IMR-90 (cell line): ENCODE measurements at regions not wholly inside any gene's neighbourhood (a gene's known extent, or its start where the extent isn't known, plus 50 kb on each side); places are given as distances from the start of the nearest gene placed in this dataset.

Experiments used
- ATAC-seq: fragments of 200-7000 bp; cut with Tn5 transposase; 2 replicates; pipeline ENCODE4 v1.9.1; 2020; ENCODE audit warnings: low read depth, mild to moderate bottlenecking, moderate library complexity
- BruUV-seq: library from RNA; stranded (reverse); fragments of 400-500 nt; replicated peaks from 2 replicates; lab custom pipeline; 2021; lab: Mats Ljungman, UMichigan
- CTCF ChIA-PET: fragments of 300-600 bp; formaldehyde crosslinking; extraction: SDS; loops from one replicate; lab custom pipeline; 2021; ENCODE audit warnings: antibody characterized with exemption; lab: Yijun Ruan, JAX
- POLR2A ChIA-PET: fragments of 300-600 bp; sonication (Branson Sonifier 250); formaldehyde crosslinking; loops from one replicate; lab custom pipeline; 2022; ENCODE audit warnings: antibody characterized with exemption; ENCODE audit not compliant: unreplicated experiment; lab: Charles Lee
- DNase-seq: peaks from one replicate; pipeline ENCODE4 v3.0.0; 2013
- H2AFZ ChIP-seq: replicated peaks from 2 replicates; pipeline ENCODE3; 2013; ENCODE audit warnings: low read length, mild to moderate bottlenecking; ENCODE audit not compliant: poor library complexity
- H2AK5ac ChIP-seq: 2 replicates; pipeline ENCODE4 v1.6.1; 2013; ENCODE audit warnings: low read depth, low read length, inconsistent platforms
- H2AK9ac ChIP-seq: replicated peaks from 2 replicates; pipeline ENCODE3; 2013; ENCODE audit warnings: mild to moderate bottlenecking, low read depth, low read length, moderate library complexity; ENCODE audit not compliant: poor library complexity
- H2BK120ac ChIP-seq: 2 replicates; pipeline ENCODE4 v1.6.1; 2013; ENCODE audit warnings: low read depth, low read length, inconsistent platforms
- H2BK15ac ChIP-seq: 3 replicates; pipeline ENCODE4 v1.6.1; 2013; ENCODE audit warnings: low read depth, low read length, inconsistent platforms
- H2BK20ac ChIP-seq: 2 replicates; pipeline ENCODE4 v1.6.1; 2013; ENCODE audit warnings: low read depth, mild to moderate bottlenecking, inconsistent platforms, low read length, moderate library complexity
- H2BK5ac ChIP-seq: 2 replicates; pipeline ENCODE4 v1.6.1; 2013; ENCODE audit warnings: mild to moderate bottlenecking, low read depth, low read length, inconsistent platforms; ENCODE audit not compliant: poor library complexity, severe bottlenecking
- H3K14ac ChIP-seq: replicated peaks from 2 replicates; pipeline ENCODE4 v1.6.1; 2013; ENCODE audit warnings: low read depth, low read length, inconsistent platforms
- H3K18ac ChIP-seq: 2 replicates; pipeline ENCODE4 v1.6.1; 2013; ENCODE audit warnings: low read depth, low read length, control low read depth
- H3K23ac ChIP-seq: 2 replicates; pipeline ENCODE4 v1.6.1; 2013; ENCODE audit warnings: low read depth, low read length, inconsistent platforms
- H3K27ac ChIP-seq: 2 replicates; pipeline ENCODE4 v1.5.1; 2013; ENCODE audit warnings: mild to moderate bottlenecking, control low read depth, low read length; ENCODE audit not compliant: insufficient read depth
- H3K27me3 ChIP-seq: 2 replicates; pipeline ENCODE4 v1.6.1; 2013; ENCODE audit warnings: low read length; ENCODE audit not compliant: control insufficient read depth, insufficient read depth
- H3K36me3 ChIP-seq: 2 replicates; pipeline ENCODE4 v1.6.1; 2013; ENCODE audit warnings: low read length, mixed read lengths; ENCODE audit not compliant: control insufficient read depth, insufficient read depth
- H3K4ac ChIP-seq: 2 replicates; pipeline ENCODE4 v1.6.1; 2013; ENCODE audit warnings: low read depth, low read length, inconsistent platforms
- H3K4me1 ChIP-seq: 2 replicates; pipeline ENCODE4 v1.6.1; 2013; ENCODE audit warnings: low read length, mixed read lengths; ENCODE audit not compliant: control insufficient read depth, insufficient read depth
- H3K4me2 ChIP-seq: 2 replicates; pipeline ENCODE4 v1.6.1; 2013; ENCODE audit warnings: low read depth, mild to moderate bottlenecking, control low read depth, low read length, moderate library complexity
- H3K4me3 ChIP-seq: 2 replicates; pipeline ENCODE4 v1.5.1; 2013; ENCODE audit warnings: low read depth, mild to moderate bottlenecking, control low read depth, low read length, moderate library complexity; ENCODE audit not compliant: insufficient read depth
- H3K56ac ChIP-seq: 2 replicates; pipeline ENCODE4 v1.6.1; 2013; ENCODE audit warnings: low read length, inconsistent platforms; ENCODE audit not compliant: insufficient read depth; ENCODE audit errors: extremely low read depth
- H3K79me1 ChIP-seq, 2 experiments: 2 replicates each; pipeline ENCODE4 v1.6.1; 2013; ENCODE audit warnings: low read length in 2 of 2, inconsistent platforms in 1 of 2, low read depth in 1 of 2
- H3K9ac ChIP-seq: 2 replicates; pipeline ENCODE4 v1.6.1; 2013; ENCODE audit warnings: low read depth, low read length, control low read depth
- H3K9me1 ChIP-seq: 2 replicates; pipeline ENCODE4 v1.6.1; 2013; ENCODE audit warnings: low read length, inconsistent platforms; ENCODE audit not compliant: insufficient read depth
- H3K9me3 ChIP-seq: 2 replicates; pipeline ENCODE4 v1.6.1; 2013; ENCODE audit warnings: low read length; ENCODE audit not compliant: control insufficient read depth, insufficient read depth
- H4K20me1 ChIP-seq: 2 replicates; pipeline ENCODE4 v1.6.1; 2013; ENCODE audit warnings: low read length, inconsistent platforms; ENCODE audit not compliant: insufficient read depth
- H4K5ac ChIP-seq: 2 replicates; pipeline ENCODE4 v1.6.1; 2013; ENCODE audit warnings: mild to moderate bottlenecking, low read depth, low read length, control low read depth
- H4K8ac ChIP-seq, 2 experiments: 2 replicates each; pipeline ENCODE4 v1.6.1; 2013; ENCODE audit warnings: low read depth in 2 of 2, low read length in 2 of 2, control low read depth in 1 of 2, inconsistent platforms in 1 of 2
- H4K91ac ChIP-seq: 2 replicates; pipeline ENCODE4 v1.6.1; 2013; ENCODE audit warnings: low read depth, low read length, inconsistent platforms; ENCODE audit not compliant: insufficient read depth
- BHLHE40 ChIP-seq: fragments of 150-350 bp; IDR thresholded peaks from 2 replicates; pipeline ENCODE4 v1.6.1; 2016; ENCODE audit warnings: mild to moderate bottlenecking, low read depth, low read length
- CEBPB ChIP-seq: IDR thresholded peaks from 2 replicates; pipeline ENCODE4 v1.6.1; 2012; ENCODE audit warnings: low read depth, low read length, improper control_type of control experiment
- CHD1 ChIP-seq: IDR thresholded peaks from 2 replicates; pipeline ENCODE4 v1.6.1; 2012; ENCODE audit warnings: low read depth, low read length, improper control_type of control experiment
- CTCF ChIP-seq: conservative IDR thresholded peaks from 2 replicates; pipeline ENCODE4 v1.5.1; 2012; ENCODE audit warnings: mild to moderate bottlenecking, low read depth, low read length, improper control_type of control experiment
- ELK1 ChIP-seq: fragments of 150-350 bp; IDR thresholded peaks from 2 replicates; pipeline ENCODE4 v1.6.1; 2016; ENCODE audit warnings: low read depth, mild to moderate bottlenecking, low read length, moderate library complexity, borderline replicate concordance
- FOS ChIP-seq: fragments of 150-350 bp; IDR thresholded peaks from 2 replicates; pipeline ENCODE4 v1.6.1; 2016; ENCODE audit warnings: low read depth, low read length
- MAFK ChIP-seq: IDR thresholded peaks from 2 replicates; pipeline ENCODE4 v1.6.1; 2012; ENCODE audit warnings: low read depth, low read length, improper control_type of control experiment
- MAZ ChIP-seq: IDR thresholded peaks from 2 replicates; pipeline ENCODE4 v1.6.1; 2012; ENCODE audit warnings: low read depth, mild to moderate bottlenecking, low read length, improper control_type of control experiment, moderate library complexity, borderline replicate concordance
- MXI1 ChIP-seq: IDR thresholded peaks from 2 replicates; pipeline ENCODE4 v1.6.1; 2012; ENCODE audit warnings: low read depth, mild to moderate bottlenecking, low read length, moderate library complexity, borderline replicate concordance
- NFE2L2 ChIP-seq: fragments of 150-350 bp; IDR thresholded peaks from 2 replicates; pipeline ENCODE4 v1.6.1; 2016; ENCODE audit warnings: low read depth, mild to moderate bottlenecking, low read length
- POLR2A ChIP-seq: IDR thresholded peaks from 2 replicates; pipeline ENCODE4 v1.6.1; 2012; ENCODE audit warnings: mild to moderate bottlenecking, low read depth, low read length
- RAD21 ChIP-seq: IDR thresholded peaks from 2 replicates; pipeline ENCODE4 v1.6.1; 2012; ENCODE audit warnings: low read length, improper control_type of control experiment
- RCOR1 ChIP-seq: IDR thresholded peaks from 2 replicates; pipeline ENCODE4 v1.6.1; 2012; ENCODE audit warnings: mild to moderate bottlenecking, low read length, improper control_type of control experiment; ENCODE audit not compliant: insufficient replicate concordance
- RFX5 ChIP-seq: IDR thresholded peaks from 2 replicates; pipeline ENCODE4 v1.8.0; 2012; ENCODE audit warnings: low read depth, mild to moderate bottlenecking, low read length, moderate library complexity
- SMC3 ChIP-seq: fragments of 150-350 bp; IDR thresholded peaks from 2 replicates; pipeline ENCODE4 v1.6.1; 2016; ENCODE audit warnings: low read depth, mild to moderate bottlenecking, antibody characterized with exemption, low read length, moderate library complexity
- USF2 ChIP-seq: fragments of 150-350 bp; IDR thresholded peaks from 2 replicates; pipeline ENCODE4 v1.6.1; 2017; ENCODE audit warnings: mild to moderate bottlenecking, antibody characterized with exemption, low read length, low read depth
- WGBS, 2 experiments: methylation state at CpG; one replicate each; pipeline versions ENCODE4 v1.1.5 to v1.1.7; 2013; ENCODE audit warnings: missing lambda C conversion rate in 2 of 2; ENCODE audit not compliant: insufficient read length in 1 of 2; ENCODE audit errors: extremely low coverage in 2 of 2; 5-methylcytosine and 5-hydroxymethylcytosine counted together
- dilution Hi-C: fragments of 300-500 bp; cut with HindIII; formaldehyde crosslinking; loops from one replicate; pipeline ENCODE4 v1.14.3; 2018; ENCODE audit warnings: low sequenced_read_pairs; ENCODE audit not compliant: unreplicated experiment
- in situ Hi-C: fragments of 300-500 bp; cut with MboI; formaldehyde crosslinking; loops from 3 replicates; pipeline ENCODE4 v1.14.3; 2019; ENCODE audit warnings: low sequenced_read_pairs, inconsistent platforms, mixed read lengths
- intact Hi-C: fragments of 100-400 bp; cut with micrococcal nuclease; formaldehyde crosslinking; loops from 2 replicates; pipeline ENCODE4 v1.10.0; 2022

GRCh38 chr11:24199461-24199860 is 297.4 kb upstream of the LUZP2 start:
- Histone ChIP-seq H2BK15ac (no peak overlapping the region), H3K79me1 (no peaks in the 10 kb centered on the region), H3K18ac (no peak overlapping the region), H3K23ac (no peak overlapping the region), H3K4me1 (no peaks in the 10 kb centered on the region), H4K8ac (no peak overlapping the region), H3K9ac (no peak overlapping the region), H2AFZ (no peak overlapping the region), H3K27me3 (no peaks in the 10 kb centered on the region), H2BK120ac (no peak overlapping the region), H3K4me2 (no peak overlapping the region), H2AK9ac (no peak overlapping the region), H3K56ac (no peak overlapping the region), H4K91ac (no peak overlapping the region), H2BK5ac (no peak overlapping the region), H4K20me1 (no peaks in the 10 kb centered on the region), H2BK20ac (no peak overlapping the region), H4K5ac (no peak overlapping the region), H3K27ac (no peak overlapping the region), H3K36me3 (no peaks in the 10 kb centered on the region), H3K4ac (no peak overlapping the region), H3K9me3 (no peaks in the 10 kb centered on the region), H3K9me1 (no peaks in the 10 kb centered on the region), H3K4me3 (no peak overlapping the region), H2AK5ac (no peak overlapping the region), H3K14ac (no peak overlapping the region)
- dilution Hi-C loops, result no loop called here
- DNase-seq (no peak), ATAC-seq (no peak)
- WGBS, 2 experiments, result no CpG with 5 or more reads among the region's 1 CpG
- POLR2A ChIA-PET, result no interaction called here
- in situ Hi-C loops, result no loop called here
- intact Hi-C loops, result no loop called here
- no TSS peak for BruUV-seq
- CTCF ChIA-PET, result interaction anchor here (1.2 kb wide), 1 partner anchor 11 kb away, joined by 4 read pairs; no protein-coding TSS in a partner anchor
- no peak for TF ChIP-seq USF2
- no peak for TF ChIP-seq CTCF
- TF ChIP-seq RCOR1, result no peak
- no peak for TF ChIP-seq POLR2A
- no peak for TF ChIP-seq RAD21
- TF ChIP-seq MXI1, result no peak
- TF ChIP-seq MAFK, result no peak
- TF ChIP-seq ELK1, result no peak
- no peak for TF ChIP-seq MAZ
- no peak for TF ChIP-seq FOS
- TF ChIP-seq RFX5, result no peak
- TF ChIP-seq SMC3, result no peak
- no peak for TF ChIP-seq CHD1
- no peak for TF ChIP-seq BHLHE40
- TF ChIP-seq CEBPB, result no peak
- TF ChIP-seq NFE2L2, result no peak
